Large intestine (tissue), 3 donors: ENCODE measurements at regions not wholly inside any gene's neighbourhood (a gene's known extent, or its start where the extent isn't known, plus 50 kb on each side); places are given as distances from the start of the nearest gene placed in this dataset.
"Not testable (repeated sequence)": the region's sequence is repeated elsewhere in the genome, so short reads cannot be mapped to it uniquely, and the experiment has no call there.

Experiments used
- DNase-seq, 2 donors: peaks; one replicate each; pipeline versions ENCODE4 v3.0.0 to v3.0.0-alpha.2; 2013
- H3K27ac ChIP-seq: one replicate; pipeline ENCODE4 v1.5.1; 2013; ENCODE audit warnings: low read length
- H3K27me3 ChIP-seq: 2 replicates; pipeline ENCODE4 v1.6.1; 2013; ENCODE audit warnings: low read length; ENCODE audit not compliant: control insufficient read depth, insufficient read depth
- H3K36me3 ChIP-seq: 2 replicates; pipeline ENCODE4 v1.6.1; 2013; ENCODE audit warnings: low read length; ENCODE audit not compliant: control insufficient read depth, insufficient read depth
- H3K4me1 ChIP-seq: one replicate; pipeline ENCODE4 v1.6.1; 2013; ENCODE audit warnings: low read length; ENCODE audit not compliant: control insufficient read depth, insufficient read depth
- H3K4me3 ChIP-seq: one replicate; pipeline ENCODE4 v1.5.1; 2013; ENCODE audit warnings: low read length
- H3K9me3 ChIP-seq: one replicate; pipeline ENCODE4 v1.6.1; 2013; ENCODE audit warnings: mild to moderate bottlenecking, low read depth, low read length, moderate library complexity; ENCODE audit not compliant: control insufficient read depth
- WGBS: methylation state at CpG from one replicate; pipeline ENCODE4 v1.1.5; 2013; ENCODE audit warnings: low lambda C conversion rate; ENCODE audit not compliant: insufficient coverage; 5-methylcytosine and 5-hydroxymethylcytosine counted together

- Histone ChIP-seq H3K27ac (peak overlapping the region; percentile 16), H3K4me3 (no peak overlapping the region), H3K4me1 (peaks cover 5% of the 10 kb centered on the region), H3K27me3 (no peaks in the 10 kb centered on the region), H3K9me3 (peaks cover 12% of the 10 kb centered on the region), H3K36me3 (no peaks in the 10 kb centered on the region)
- DNase-seq: peak; percentile 67 to 83
- WGBS: 100% methylated on average over 1 of the region's 4 CpGs
These were observed 156.1 kb downstream of the NUFIP1 start for GRCh38 chr13:44833139-44833538.

DNA sequence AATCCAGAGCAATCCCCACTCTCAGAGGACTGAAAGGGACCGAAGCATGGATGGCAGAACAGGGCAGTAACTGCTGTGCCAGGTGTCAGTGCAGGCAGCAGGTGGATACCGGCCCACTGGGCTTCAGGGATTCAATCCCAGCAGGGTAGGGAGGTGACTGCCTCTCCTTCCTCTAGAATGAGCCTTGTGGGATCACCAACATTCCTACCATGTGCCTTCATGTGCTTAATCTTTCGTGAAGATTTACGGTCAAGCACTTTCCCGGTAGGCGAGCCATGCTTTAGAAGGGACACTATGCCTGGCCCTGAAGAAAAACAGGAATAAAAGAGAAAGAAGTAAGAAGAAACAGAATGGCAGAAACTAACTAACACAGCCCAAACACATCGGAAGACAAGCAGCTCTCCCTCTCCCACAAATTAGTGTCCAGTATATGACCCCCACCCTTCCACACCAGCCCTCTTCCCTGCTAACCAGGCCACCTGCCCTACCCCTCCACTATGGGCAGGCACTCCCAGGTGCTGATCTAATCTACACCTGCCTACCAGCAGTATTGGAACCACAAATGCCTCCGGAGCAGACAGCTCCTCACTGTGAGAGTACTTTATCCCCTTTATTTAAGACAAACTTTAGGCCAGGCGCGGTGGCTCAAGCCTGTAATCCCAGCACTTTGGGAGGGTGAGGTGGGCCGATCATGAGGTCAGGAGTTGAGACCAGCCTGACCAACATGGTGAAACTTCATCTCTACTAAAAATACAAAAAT lies 162.5 kb downstream of the NUFIP1 start:
- Histone ChIP-seq H3K4me1 (no peaks in the 10 kb centered on the region), H3K27ac (no peak overlapping the region), H3K27me3 (no peaks in the 10 kb centered on the region), H3K9me3 (peaks cover 8% of the 10 kb centered on the region), H3K36me3 (no peaks in the 10 kb centered on the region), H3K4me3 (no peak overlapping the region)
- DNase-seq: no peak
- 90% methylated on average over 2 of the region's 11 CpGs for WGBS

GRCh38 chr13:44825953-44826352 lies 163.3 kb downstream of the NUFIP1 start:
- WGBS: no CpG with 5 or more reads among the region's 5 CpGs
- no peak overlapping the region for H3K4me3 ChIP-seq
- DNase-seq: no peak

GRCh38 chr13:44823555-44823954 lies 165.7 kb downstream of the NUFIP1 start:
- H3K4me3 ChIP-seq, H3K9me3 ChIP-seq, H3K27me3 ChIP-seq, H3K4me1 ChIP-seq, DNase-seq, H3K36me3 ChIP-seq, H3K27ac ChIP-seq: not testable (repeated sequence)
- WGBS: 92% methylated on average over 2 of the region's 7 CpGs

More at GRCh38 chr13:44825953-44826352, 163.3 kb downstream of the NUFIP1 start:
- Histone ChIP-seq H3K27ac (no peak overlapping the region), H3K27me3 (no peaks in the 10 kb centered on the region), H3K4me1 (no peaks in the 10 kb centered on the region), H3K9me3 (peaks cover 8% of the 10 kb centered on the region), H3K36me3 (no peaks in the 10 kb centered on the region)

GRCh38 chr13:44822291-44822690 lies 167.0 kb downstream of the NUFIP1 start:
- Histone ChIP-seq H3K4me3 (no peak overlapping the region), H3K9me3 (no peaks in the 10 kb centered on the region), H3K4me1 (peaks cover 14% of the 10 kb centered on the region), H3K36me3 (no peaks in the 10 kb centered on the region), H3K27me3 (no peaks in the 10 kb centered on the region), H3K27ac (no peak overlapping the region)
- DNase-seq: no peak
- WGBS: 100% methylated on average over 2 of the region's 12 CpGs

DNA sequence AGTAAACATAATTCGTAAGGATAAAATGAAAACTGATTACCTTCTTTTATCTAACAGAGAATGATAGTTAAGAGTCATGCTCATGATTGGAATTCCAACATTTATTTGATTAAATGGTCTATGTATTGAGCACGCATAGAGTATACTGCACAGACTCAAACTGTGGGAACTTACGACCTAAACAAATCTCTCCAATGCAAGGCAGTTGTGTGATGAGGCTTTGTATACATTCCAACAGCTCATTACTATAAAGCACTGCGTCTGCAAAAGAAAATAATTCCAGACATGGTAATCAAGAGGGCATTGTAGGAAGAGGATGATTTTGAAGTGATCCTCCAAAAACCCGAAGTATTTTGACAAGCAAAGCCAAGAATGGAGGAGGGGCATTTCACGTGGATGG lies 169.5 kb downstream of the NUFIP1 start:
- peak overlapping the region; percentile 11 for H3K27ac ChIP-seq
- H3K4me1 ChIP-seq: peaks cover 35% of the 10 kb centered on the region
- no peak for DNase-seq
- no peak overlapping the region for H3K4me3 ChIP-seq
- WGBS: 69% methylated on average over 4 of the region's 6 CpGs
- no peaks in the 10 kb centered on the region for H3K9me3 ChIP-seq
- H3K27me3 ChIP-seq: no peaks in the 10 kb centered on the region
- H3K36me3 ChIP-seq: no peaks in the 10 kb centered on the region

- WGBS: no CpG with 5 or more reads among the region's 3 CpGs
- H3K27ac ChIP-seq: peak overlapping the region; percentile 48
- H3K36me3 ChIP-seq: no peaks in the 10 kb centered on the region
- no peaks in the 10 kb centered on the region for H3K27me3 ChIP-seq
- H3K4me3 ChIP-seq: no peak overlapping the region
- peak; percentile 74 to 84 for DNase-seq
- no peaks in the 10 kb centered on the region for H3K9me3 ChIP-seq
- peaks cover 40% of the 10 kb centered on the region for H3K4me1 ChIP-seq
These were observed 170.0 kb downstream of the NUFIP1 start for GRCh38 chr13:44819245-44819644.

DNA sequence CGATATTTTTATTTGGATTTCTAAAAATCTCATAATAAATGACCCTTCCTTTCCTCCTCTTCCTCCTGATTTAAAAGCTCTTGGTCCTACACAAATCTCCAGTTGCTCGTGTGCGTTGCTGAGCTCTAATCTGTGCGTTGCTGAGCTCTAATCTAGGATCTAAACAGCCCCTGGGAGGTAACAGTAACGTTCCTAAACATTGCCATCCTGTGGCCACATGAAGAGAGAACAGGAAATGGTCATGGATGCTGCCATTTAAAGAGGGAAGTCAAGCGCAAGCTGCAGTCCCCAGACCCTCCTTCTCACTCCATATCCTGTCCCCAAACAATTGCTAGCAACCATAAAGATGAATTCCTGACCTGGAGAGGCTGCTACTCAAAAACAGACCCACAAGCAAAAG lies 170.8 kb downstream of the NUFIP1 start:
- no peaks in the 10 kb centered on the region for H3K36me3 ChIP-seq
- no peaks in the 10 kb centered on the region for H3K27me3 ChIP-seq
- H3K4me3 ChIP-seq: no peak overlapping the region
- H3K4me1 ChIP-seq: peaks cover 46% of the 10 kb centered on the region
- H3K9me3 ChIP-seq: no peaks in the 10 kb centered on the region
- DNase-seq: no peak
- H3K27ac ChIP-seq: peak overlapping the region; percentile 48
- WGBS: 70% methylated on average over 1 of the region's 6 CpGs

DNA sequence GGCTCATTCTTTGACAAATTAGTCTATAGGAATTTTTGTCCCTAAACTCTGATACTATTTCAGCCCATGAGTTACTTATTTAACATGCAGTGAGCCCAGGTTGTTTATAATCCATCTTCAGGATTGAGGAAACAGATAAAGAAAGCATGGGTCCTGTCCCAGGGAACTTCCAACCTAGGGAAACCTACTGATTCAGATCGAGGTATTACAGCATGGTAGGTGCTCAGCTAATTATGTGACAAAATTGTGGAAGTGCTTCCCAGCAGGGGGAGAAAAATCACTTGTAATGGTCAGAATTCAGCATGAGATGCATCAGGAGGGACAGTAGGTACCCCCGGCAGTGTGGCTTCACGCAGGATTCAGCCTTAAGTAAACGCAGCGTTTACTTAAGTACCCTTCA lies 171.3 kb downstream of the NUFIP1 start:
- peaks cover 48% of the 10 kb centered on the region for H3K4me1 ChIP-seq
- no peak overlapping the region for H3K4me3 ChIP-seq
- H3K27ac ChIP-seq: no peak overlapping the region
- no peaks in the 10 kb centered on the region for H3K27me3 ChIP-seq
- 81% methylated on average over 4 of the region's 5 CpGs for WGBS
- no peaks in the 10 kb centered on the region for H3K9me3 ChIP-seq
- no peaks in the 10 kb centered on the region for H3K36me3 ChIP-seq
- no peak for DNase-seq

- WGBS: no CpG with 5 or more reads among the region's 5 CpGs
- H3K36me3 ChIP-seq: no peaks in the 10 kb centered on the region
- H3K27ac ChIP-seq: peak overlapping the region; percentile 41
- no peak for DNase-seq
- H3K4me3 ChIP-seq: no peak overlapping the region
- H3K4me1 ChIP-seq: peaks cover 54% of the 10 kb centered on the region
- no peaks in the 10 kb centered on the region for H3K9me3 ChIP-seq
- H3K27me3 ChIP-seq: no peaks in the 10 kb centered on the region
These were observed 172.1 kb downstream of the NUFIP1 start for GRCh38 chr13:44817131-44817671.

GRCh38 chr13:44816701-44817100 lies 172.6 kb downstream of the NUFIP1 start:
- WGBS: 100% methylated on average over 1 of the region's 1 CpG
- Histone ChIP-seq H3K4me1 (peaks cover 54% of the 10 kb centered on the region), H3K27ac (peak overlapping the region; percentile 92), H3K4me3 (no peak overlapping the region), H3K27me3 (no peaks in the 10 kb centered on the region), H3K36me3 (no peaks in the 10 kb centered on the region), H3K9me3 (no peaks in the 10 kb centered on the region)
- DNase-seq: no peak
